ENCODE measurements at regions not wholly inside any gene's neighbourhood (a gene's known extent, or its start where the extent isn't known, plus 50 kb on each side); places are given as distances from the start of the nearest gene placed in this dataset.

- no peak for ATAC-seq
- H3K4me3 Mint-ChIP-seq, result no peak overlapping the region
Measured at GRCh38 chr7:81623251-81623855, 146.5 kb downstream of the HGF start.

GRCh38 chr7:81621893-81622292 lies 148.0 kb downstream of the HGF start:
- no peak overlapping the region for H3K27ac Mint-ChIP-seq
- ATAC-seq (no peak), DNase-seq (ENCODE audit: low spot score) (no peak)
- H3K27me3 Mint-ChIP-seq, result no peaks in the 10 kb centered on the region
- H3K9me3 Mint-ChIP-seq, result peaks cover 7% of the 10 kb centered on the region
- no peak overlapping the region for H3K4me3 Mint-ChIP-seq
- no peaks in the 10 kb centered on the region for H3K4me1 Mint-ChIP-seq (ENCODE audit: low read depth in 2 of 2)
- H3K36me3 Mint-ChIP-seq, result peaks cover 4% of the 10 kb centered on the region

More at GRCh38 chr7:81623251-81623855, 146.5 kb downstream of the HGF start:
- Mint-ChIP-seq H3K36me3 (peaks cover 4% of the 10 kb centered on the region), H3K9me3 (peaks cover 7% of the 10 kb centered on the region), H3K27ac (no peak overlapping the region), H3K27me3 (no peaks in the 10 kb centered on the region), H3K4me1 (ENCODE audit: low read depth in 2 of 2) (no peaks in the 10 kb centered on the region)
- no peak for DNase-seq (ENCODE audit: low spot score)

- no peak overlapping the region for H3K27ac Mint-ChIP-seq
- no peaks in the 10 kb centered on the region for H3K36me3 Mint-ChIP-seq
- no peaks in the 10 kb centered on the region for H3K27me3 Mint-ChIP-seq
- no peak for DNase-seq (ENCODE audit: low spot score)
- H3K4me3 Mint-ChIP-seq, result no peak overlapping the region
- ATAC-seq, result no peak
- H3K9me3 Mint-ChIP-seq, result peaks cover 9% of the 10 kb centered on the region
- H3K4me1 Mint-ChIP-seq (ENCODE audit: low read depth in 2 of 2), result no peaks in the 10 kb centered on the region
Measured at GRCh38 chr7:81618396-81619014, 151.3 kb downstream of the HGF start.

- ATAC-seq (no peak), DNase-seq (ENCODE audit: low spot score) (no peak)
- H3K27me3 Mint-ChIP-seq, result no peaks in the 10 kb centered on the region
- H3K4me3 Mint-ChIP-seq, result no peak overlapping the region
- no peak overlapping the region for H3K27ac Mint-ChIP-seq
- H3K36me3 Mint-ChIP-seq, result no peaks in the 10 kb centered on the region
- no peaks in the 10 kb centered on the region for H3K4me1 Mint-ChIP-seq (ENCODE audit: low read depth in 2 of 2)
- H3K9me3 Mint-ChIP-seq, result peaks cover 9% of the 10 kb centered on the region
Measured at GRCh38 chr7:81616951-81617350, 152.9 kb downstream of the HGF start.

GRCh38 chr7:81611805-81612204 lies 158.0 kb downstream of the HGF start:
- no peak overlapping the region for H3K4me3 Mint-ChIP-seq
- ATAC-seq (no peak), DNase-seq (ENCODE audit: low spot score) (no peak)
- H3K27ac Mint-ChIP-seq, result no peak overlapping the region
- no peaks in the 10 kb centered on the region for H3K27me3 Mint-ChIP-seq
- peaks cover 4% of the 10 kb centered on the region for H3K9me3 Mint-ChIP-seq
- no peaks in the 10 kb centered on the region for H3K4me1 Mint-ChIP-seq (ENCODE audit: low read depth in 2 of 2)
- peaks cover 5% of the 10 kb centered on the region for H3K36me3 Mint-ChIP-seq

- no peaks in the 10 kb centered on the region for H3K4me1 Mint-ChIP-seq (ENCODE audit: low read depth in 2 of 2)
- DNase-seq (ENCODE audit: low spot score) (no peak), ATAC-seq (no peak)
- H3K36me3 Mint-ChIP-seq, result peaks cover 5% of the 10 kb centered on the region
- peaks cover 4% of the 10 kb centered on the region for H3K9me3 Mint-ChIP-seq
- H3K4me3 Mint-ChIP-seq, result no peak overlapping the region
- no peaks in the 10 kb centered on the region for H3K27me3 Mint-ChIP-seq
- H3K27ac Mint-ChIP-seq, result no peak overlapping the region
Measured at GRCh38 chr7:81611040-81611439, 158.8 kb downstream of the HGF start.

- no peak overlapping the region for H3K4me3 Mint-ChIP-seq
- no peaks in the 10 kb centered on the region for H3K9me3 Mint-ChIP-seq
- no peak overlapping the region for H3K27ac Mint-ChIP-seq
- no peaks in the 10 kb centered on the region for H3K4me1 Mint-ChIP-seq (ENCODE audit: low read depth in 2 of 2)
- peaks cover 5% of the 10 kb centered on the region for H3K36me3 Mint-ChIP-seq
- no peak for DNase-seq (ENCODE audit: low spot score)
- H3K27me3 Mint-ChIP-seq, result no peaks in the 10 kb centered on the region
- no peak for ATAC-seq
Measured at GRCh38 chr7:81608748-81609382, 161.0 kb downstream of the HGF start.

GRCh38 chr7:81607987-81608386 lies 161.9 kb downstream of the HGF start:
- no peak for ATAC-seq
- Mint-ChIP-seq H3K27me3 (no peaks in the 10 kb centered on the region), H3K4me3 (no peak overlapping the region), H3K4me1 (ENCODE audit: low read depth in 2 of 2) (no peaks in the 10 kb centered on the region), H3K9me3 (no peaks in the 10 kb centered on the region), H3K27ac (no peak overlapping the region), H3K36me3 (peaks cover 5% of the 10 kb centered on the region)
- no peak for DNase-seq (ENCODE audit: low spot score)

GRCh38 chr7:81606078-81606863 lies 163.6 kb downstream of the HGF start:
- no peaks in the 10 kb centered on the region for H3K4me1 Mint-ChIP-seq (ENCODE audit: low read depth in 2 of 2)
- no peak overlapping the region for H3K27ac Mint-ChIP-seq
- no peak for DNase-seq (ENCODE audit: low spot score)
- H3K36me3 Mint-ChIP-seq, result peaks cover 5% of the 10 kb centered on the region
- no peak for ATAC-seq
- no peak overlapping the region for H3K4me3 Mint-ChIP-seq
- H3K9me3 Mint-ChIP-seq, result no peaks in the 10 kb centered on the region
- H3K27me3 Mint-ChIP-seq, result no peaks in the 10 kb centered on the region

- H3K27ac Mint-ChIP-seq, result no peak overlapping the region
- H3K4me3 Mint-ChIP-seq, result no peak overlapping the region
- ATAC-seq, result no peak
- H3K4me1 Mint-ChIP-seq (ENCODE audit: low read depth in 2 of 2), result no peaks in the 10 kb centered on the region
- peaks cover 5% of the 10 kb centered on the region for H3K36me3 Mint-ChIP-seq
- H3K27me3 Mint-ChIP-seq, result no peaks in the 10 kb centered on the region
- H3K9me3 Mint-ChIP-seq, result no peaks in the 10 kb centered on the region
- no peak for DNase-seq (ENCODE audit: low spot score)
Measured at GRCh38 chr7:81605493-81605892, 164.4 kb downstream of the HGF start.

GRCh38 chr7:81604808-81605174 lies 165.1 kb downstream of the HGF start:
- Mint-ChIP-seq H3K4me3 (no peak overlapping the region), H3K9me3 (peaks cover 3% of the 10 kb centered on the region), H3K27ac (no peak overlapping the region), H3K4me1 (ENCODE audit: low read depth in 2 of 2) (no peaks in the 10 kb centered on the region), H3K36me3 (peaks cover 5% of the 10 kb centered on the region), H3K27me3 (no peaks in the 10 kb centered on the region)
- DNase-seq (ENCODE audit: low spot score) (no peak), ATAC-seq (no peak)

- ATAC-seq, result no peak
- Mint-ChIP-seq H3K27ac (no peak overlapping the region), H3K4me3 (no peak overlapping the region)
Measured at GRCh38 chr7:81604075-81604807, 165.6 kb downstream of the HGF start.

GRCh38 chr7:81600608-81601007 lies 169.2 kb downstream of the HGF start:
- DNase-seq (ENCODE audit: low spot score) (no peak), ATAC-seq (no peak)
- Mint-ChIP-seq H3K36me3 (no peaks in the 10 kb centered on the region), H3K27me3 (no peaks in the 10 kb centered on the region), H3K27ac (no peak overlapping the region), H3K9me3 (peaks cover 7% of the 10 kb centered on the region), H3K4me3 (no peak overlapping the region), H3K4me1 (ENCODE audit: low read depth in 2 of 2) (no peaks in the 10 kb centered on the region)

More at GRCh38 chr7:81604075-81604807, 165.6 kb downstream of the HGF start:
- no peaks in the 10 kb centered on the region for H3K4me1 Mint-ChIP-seq (ENCODE audit: low read depth in 2 of 2)
- H3K36me3 Mint-ChIP-seq, result peaks cover 5% of the 10 kb centered on the region
- H3K27me3 Mint-ChIP-seq, result no peaks in the 10 kb centered on the region
- H3K9me3 Mint-ChIP-seq, result peaks cover 3% of the 10 kb centered on the region
- no peak for DNase-seq (ENCODE audit: low spot score)
